C4-2B (cell line): ENCODE measurements at regions not wholly inside any gene's neighbourhood (a gene's known extent, or its start where the extent isn't known, plus 50 kb on each side); places are given as distances from the start of the nearest gene placed in this dataset.

Source experiments
- H3K27ac ChIP-seq: fragments of 450-650 bp; 2 replicates; pipeline ENCODE4 v1.5.1; 2017
- CTCF ChIP-seq: fragments of 450-650 bp; conservative IDR thresholded peaks from 2 replicates; pipeline ENCODE4 v1.5.1; 2017; ENCODE audit warnings: mild to moderate bottlenecking
- ZFX ChIP-seq: fragments of 450-650 bp; IDR thresholded peaks from 2 replicates; pipeline ENCODE4 v1.6.1; 2017

- TF ChIP-seq CTCF (no peak), ZFX (no peak)
- no peak overlapping the region for H3K27ac ChIP-seq
These were observed 482.0 kb downstream of the SMARCA1 start for GRCh38 chrX:129041319-129041718.

- TF ChIP-seq ZFX, result no peak
- no peak for TF ChIP-seq CTCF
These were observed 483.2 kb downstream of the SMARCA1 start for GRCh38 chrX:129040124-129040523.

GRCh38 chrX:129039176-129039575 lies 484.1 kb downstream of the SMARCA1 start:
- no peak for TF ChIP-seq ZFX
- no peak for TF ChIP-seq CTCF
- no peak overlapping the region for H3K27ac ChIP-seq

More at GRCh38 chrX:129040124-129040523, 483.2 kb downstream of the SMARCA1 start:
- H3K27ac ChIP-seq, result no peak overlapping the region

GRCh38 chrX:129037389-129037788 lies 485.9 kb downstream of the SMARCA1 start:
- no peak overlapping the region for H3K27ac ChIP-seq
- no peak for TF ChIP-seq ZFX
- TF ChIP-seq CTCF, result no peak

- TF ChIP-seq ZFX (no peak), CTCF (no peak)
- no peak overlapping the region for H3K27ac ChIP-seq
These were observed 488.1 kb downstream of the SMARCA1 start for GRCh38 chrX:129035180-129035579.

- TF ChIP-seq CTCF (no peak), ZFX (no peak)
- no peak overlapping the region for H3K27ac ChIP-seq
These were observed 489.1 kb downstream of the SMARCA1 start for GRCh38 chrX:129034196-129034595.

- no peak overlapping the region for H3K27ac ChIP-seq
These were observed 497.1 kb downstream of the SMARCA1 start for GRCh38 chrX:129026202-129026601.

More at GRCh38 chrX:129026202-129026601, 497.1 kb downstream of the SMARCA1 start:
- TF ChIP-seq ZFX (no peak), CTCF (no peak)
